PC-3 (cell line): ENCODE measurements at regions not wholly inside any gene's neighbourhood (a gene's known extent, or its start where the extent isn't known, plus 50 kb on each side); places are given as distances from the start of the nearest gene placed in this dataset.

ENCODE experiments used
- ATAC-seq: fragments of 200-7000 bp; cut with Tn5 transposase; 2 replicates; pipeline ENCODE4 v1.9.1; 2020; ENCODE audit warnings: mild to moderate bottlenecking, moderate library complexity
- BruUV-seq: library from RNA; stranded (reverse); fragments of 400-500 nt; replicated peaks from 2 replicates; lab custom pipeline; 2021; lab: Mats Ljungman, UMichigan
- CTCF ChIA-PET: fragments of 300-600 bp; sonication (Branson Sonifier 250); formaldehyde crosslinking; loops from one replicate; lab custom pipeline; 2022; ENCODE audit warnings: antibody characterized with exemption; lab: Charles Lee
- POLR2A ChIA-PET: fragments of 300-600 bp; sonication (Branson Sonifier 250); formaldehyde crosslinking; loops from one replicate; lab custom pipeline; 2022; ENCODE audit warnings: antibody characterized with exemption; ENCODE audit not compliant: unreplicated experiment; lab: Charles Lee
- DNase-seq: peaks from one replicate; pipeline ENCODE4 v3.0.0-alpha.2; 2015
- H2AFZ ChIP-seq: fragments of 300-600 bp; sonication (generic); 2 replicates; pipeline ENCODE4 v1.6.0; 2016; ENCODE audit warnings: antibody characterized with exemption, low read length
- H3F3A ChIP-seq: fragments of 300-600 bp; sonication (generic); one replicate; pipeline ENCODE4 v1.6.0; 2017; ENCODE audit warnings: antibody characterized with exemption, low read length, control low read depth, mild to moderate bottlenecking; ENCODE audit not compliant: unreplicated experiment
- H3K27ac ChIP-seq: fragments of 300-600 bp; sonication (generic); 2 replicates; pipeline ENCODE4 v1.5.1; 2016; ENCODE audit warnings: mild to moderate bottlenecking, low read length
- H3K27me3 ChIP-seq: fragments of 300-600 bp; sonication (generic); 2 replicates; pipeline ENCODE4 v1.6.1; 2016; ENCODE audit warnings: low read length, mixed read lengths
- H3K36me3 ChIP-seq: fragments of 300-600 bp; sonication (generic); 2 replicates; pipeline ENCODE4 v1.6.1; 2016; ENCODE audit warnings: low read depth, mixed run types, low read length, mixed read lengths
- H3K4me1 ChIP-seq: fragments of 300-600 bp; sonication (generic); 2 replicates; pipeline ENCODE4 v1.5.1; 2016; ENCODE audit warnings: low read length; ENCODE audit not compliant: insufficient read depth
- H3K4me2 ChIP-seq: fragments of 300-600 bp; sonication (generic); 2 replicates; pipeline ENCODE4 v1.6.0; 2016; ENCODE audit warnings: low read length
- H3K4me3 ChIP-seq: fragments of 300-600 bp; sonication (generic); 2 replicates; pipeline ENCODE4 v1.5.1; 2016; ENCODE audit warnings: mild to moderate bottlenecking, low read length, mixed read lengths
- H3K79me2 ChIP-seq: fragments of 300-600 bp; sonication (generic); 2 replicates; pipeline ENCODE4 v1.6.1; 2017; ENCODE audit warnings: low read length, mixed read lengths
- H3K9ac ChIP-seq: fragments of 300-600 bp; sonication (generic); 2 replicates; pipeline ENCODE4 v1.6.0; 2016; ENCODE audit warnings: mild to moderate bottlenecking, low read length
- H3K9me2 ChIP-seq: fragments of 300-600 bp; sonication (generic); replicated peaks from 2 replicates; pipeline ENCODE4 v1.6.1; 2016; ENCODE audit warnings: mixed run types, low read length, mixed read lengths
- H3K9me3 ChIP-seq: fragments of 300-600 bp; sonication (generic); 2 replicates; pipeline ENCODE4 v1.6.1; 2016; ENCODE audit warnings: low read length, mixed read lengths
- H4K20me1 ChIP-seq: fragments of 300-600 bp; sonication (generic); 2 replicates; pipeline ENCODE4 v1.6.1; 2016; ENCODE audit warnings: low read length, mixed read lengths
- CTCF ChIP-seq: fragments of 300-600 bp; sonication (generic); conservative IDR thresholded peaks from 2 replicates; pipeline ENCODE4 v1.5.1; 2017; ENCODE audit warnings: antibody characterized with exemption, low read depth, mild to moderate bottlenecking, low read length
- EZH2 ChIP-seq: fragments of 300-600 bp; sonication (generic); IDR thresholded peaks from one replicate; pipeline ENCODE4 v1.6.1; 2017; ENCODE audit warnings: antibody characterized with exemption, mild to moderate bottlenecking, low read length; ENCODE audit not compliant: unreplicated experiment
- EZH2phosphoT487 ChIP-seq: fragments of 300-600 bp; sonication (generic); IDR thresholded peaks from 2 replicates; pipeline ENCODE4 v1.6.1; 2018; ENCODE audit warnings: mild to moderate bottlenecking, antibody characterized with exemption, low read length, borderline replicate concordance
- intact Hi-C: fragments of 100-400 bp; cut with micrococcal nuclease; formaldehyde crosslinking; loops from 2 replicates; pipeline ENCODE4 v1.9.0; 2023

- DNase-seq (no peak), ATAC-seq (no peak)
- no peaks in the 10 kb centered on the region for H3F3A ChIP-seq
- POLR2A ChIA-PET, result no interaction called here
- no peak overlapping the region for H3K4me2 ChIP-seq
- intact Hi-C loops, result no loop called here
- H3K9me3 ChIP-seq, result no peaks in the 10 kb centered on the region
- CTCF ChIA-PET, result no interaction called here
- peaks cover 30% of the 10 kb centered on the region for H3K27me3 ChIP-seq
- no peaks in the 10 kb centered on the region for H3K4me1 ChIP-seq
- no peak for TF ChIP-seq CTCF
- TF ChIP-seq EZH2phosphoT487, result no peak
- TF ChIP-seq EZH2, result no peak
- no peak overlapping the region for H3K9ac ChIP-seq
- no peaks in the 10 kb centered on the region for H4K20me1 ChIP-seq
- H3K27ac ChIP-seq, result no peak overlapping the region
- no peaks in the 10 kb centered on the region for H3K79me2 ChIP-seq
- H3K9me2 ChIP-seq, result no peaks in the 10 kb centered on the region
- no TSS peak for BruUV-seq
- H3K36me3 ChIP-seq, result no peaks in the 10 kb centered on the region
- no peak overlapping the region for H3K4me3 ChIP-seq
- H2AFZ ChIP-seq, result no peak overlapping the region
These were observed 328.6 kb upstream of the RGMA start for GRCh38 chr15:93417631-93418030.

- H3K4me1 ChIP-seq, result no peaks in the 10 kb centered on the region
- ChIA-PET CTCF (no interaction called here), POLR2A (no interaction called here)
- H3K36me3 ChIP-seq, result no peaks in the 10 kb centered on the region
- H3K4me3 ChIP-seq, result no peak overlapping the region
- no peak overlapping the region for H3K27ac ChIP-seq
- no peaks in the 10 kb centered on the region for H3K9me3 ChIP-seq
- intact Hi-C loops, result no loop called here
- H3K27me3 ChIP-seq, result peaks cover 30% of the 10 kb centered on the region
- no peak overlapping the region for H3K9ac ChIP-seq
- no peak for ATAC-seq
- no peaks in the 10 kb centered on the region for H3K79me2 ChIP-seq
- no peaks in the 10 kb centered on the region for H3K9me2 ChIP-seq
- H4K20me1 ChIP-seq, result no peaks in the 10 kb centered on the region
- H3F3A ChIP-seq, result no peaks in the 10 kb centered on the region
- TF ChIP-seq CTCF (no peak), EZH2phosphoT487 (no peak), EZH2 (no peak)
- no peak for DNase-seq
- no peak overlapping the region for H3K4me2 ChIP-seq
- H2AFZ ChIP-seq, result no peak overlapping the region
- BruUV-seq, result no TSS peak
These were observed 328.1 kb upstream of the RGMA start for GRCh38 chr15:93417156-93417555.

GRCh38 chr15:93415576-93415975 lies 326.6 kb upstream of the RGMA start:
- H3K9me2 ChIP-seq, result no peaks in the 10 kb centered on the region
- DNase-seq (no peak), ATAC-seq (no peak)
- H4K20me1 ChIP-seq, result no peaks in the 10 kb centered on the region
- H3K4me2 ChIP-seq, result no peak overlapping the region
- H3K4me1 ChIP-seq, result no peaks in the 10 kb centered on the region
- no peaks in the 10 kb centered on the region for H3K36me3 ChIP-seq
- TF ChIP-seq EZH2 (no peak), CTCF (no peak), EZH2phosphoT487 (no peak)
- BruUV-seq, result no TSS peak
- H3K27me3 ChIP-seq, result peaks cover 30% of the 10 kb centered on the region
- no peak overlapping the region for H2AFZ ChIP-seq
- intact Hi-C loops, result no loop called here
- H3K4me3 ChIP-seq, result no peak overlapping the region
- no peak overlapping the region for H3K27ac ChIP-seq
- no peaks in the 10 kb centered on the region for H3F3A ChIP-seq
- H3K9me3 ChIP-seq, result no peaks in the 10 kb centered on the region
- no peaks in the 10 kb centered on the region for H3K79me2 ChIP-seq
- no peak overlapping the region for H3K9ac ChIP-seq
- ChIA-PET CTCF (no interaction called here), POLR2A (no interaction called here)
